K562 (cell line): ENCODE measurements at regions not wholly inside any gene's neighbourhood (a gene's known extent, or its start where the extent isn't known, plus 50 kb on each side); places are given as distances from the start of the nearest gene placed in this dataset.
A peak's percentile ranks its signal among the peaks of the same experiment; 100 is the strongest.

Experiments used
- ATAC-seq: fragments of 200-7000 bp; cut with Tn5 transposase; 3 replicates; pipeline ENCODE4 v1.9.1; 2020; ENCODE audit warnings: moderate library complexity
- BruUV-seq: library from RNA; stranded (reverse); fragments of 400-500 nt; replicated peaks from 2 replicates; lab custom pipeline; 2021; lab: Mats Ljungman, UMichigan
- CTCF ChIA-PET: fragments of 300-600 bp; formaldehyde crosslinking; extraction: SDS; loops from one replicate; lab custom pipeline; 2021; ENCODE audit warnings: low intra/inter-chr PET ratio; lab: Yijun Ruan, JAX
- POLR2A ChIA-PET: fragments of 300-600, 350-650 bp; sonication (Branson Sonifier 250); formaldehyde crosslinking; extraction: SDS; loops from one replicate; lab custom pipeline; 2021; ENCODE audit warnings: antibody characterized with exemption, inconsistent platforms; lab: Yijun Ruan, JAX
- DNase-seq, 4 experiments: peaks; one replicate each; pipeline versions ENCODE4 v3.0.0 to v3.0.0-alpha.2; 2011 to 2018; ENCODE audit warnings: low spot score in 3 of 4, mixed read lengths in 3 of 4; ENCODE audit errors: extremely low read depth in 1 of 4
- FAIRE-seq: peaks from 2 replicates; lab custom pipeline; 2011; peaks lifted over from hg19 to GRCh38; lab: Jason Lieb, UNC
- H2AFZ ChIP-seq: 2 replicates; pipeline ENCODE4 v1.6.0; 2011; ENCODE audit warnings: low read depth, low read length, control low read depth, inconsistent platforms
- H3K27ac ChIP-seq: fragments of 200-600 bp; 3 replicates; pipeline ENCODE4 v1.8.0; 2011; ENCODE audit warnings: low read depth, mild to moderate bottlenecking, control low read depth, inconsistent platforms, low read length, moderate library complexity, mixed read lengths; ENCODE audit errors: extremely low read depth
- H3K27me3 ChIP-seq, 2 experiments: fragments of 300-600 bp in 1 of 2; 2 replicates in 1 of 2; 3 replicates in 1 of 2; pipeline versions ENCODE4 v1.6.0 to v1.8.0; 2011; ENCODE audit warnings: inconsistent platforms in 2 of 2, low read length in 2 of 2, mild to moderate bottlenecking in 1 of 2, mixed read lengths in 1 of 2, moderate library complexity in 1 of 2; ENCODE audit not compliant: control insufficient read depth in 2 of 2, insufficient read depth in 2 of 2
- H3K36me3 ChIP-seq: fragments of 300-600 bp; 3 replicates; pipeline ENCODE4 v1.8.0; 2011; ENCODE audit warnings: mild to moderate bottlenecking, low read length, inconsistent platforms; ENCODE audit not compliant: control insufficient read depth, insufficient read depth
- H3K4me1 ChIP-seq, 2 experiments: fragments of 200-600 bp in 1 of 2; replicated peaks in 1 of 2; 2 replicates in 1 of 2; 3 replicates in 1 of 2; pipeline versions ENCODE4 v1.5.1 to v1.8.0; 2011; ENCODE audit warnings: inconsistent platforms in 2 of 2, low read length in 2 of 2, mild to moderate bottlenecking in 1 of 2, mixed read lengths in 1 of 2, moderate library complexity in 1 of 2; ENCODE audit not compliant: control insufficient read depth in 2 of 2, insufficient read depth in 2 of 2
- H3K4me2 ChIP-seq: 2 replicates; pipeline ENCODE4 v1.6.1; 2011; ENCODE audit warnings: low read length, control low read depth, inconsistent platforms, mixed read lengths; ENCODE audit not compliant: insufficient read depth
- H3K4me3 ChIP-seq: fragments of 200-600 bp; sonication (generic), shearing (Covaris generic); 2 replicates; pipeline ENCODE4 v1.5.1; 2016; ENCODE audit warnings: control low read depth, inconsistent platforms
- H3K79me2 ChIP-seq: fragments of 200-600 bp; 3 replicates; pipeline ENCODE4 v1.8.0; 2011; ENCODE audit warnings: low read length, inconsistent platforms; ENCODE audit not compliant: control insufficient read depth, insufficient read depth
- H3K9ac ChIP-seq, 2 experiments: 2 replicates each; pipeline versions ENCODE4 v1.6.0 to v1.6.1; 2011; ENCODE audit warnings: low read depth in 2 of 2, low read length in 2 of 2, control low read depth in 1 of 2, inconsistent platforms in 1 of 2, mild to moderate bottlenecking in 1 of 2, mixed read lengths in 1 of 2; ENCODE audit not compliant: insufficient read depth in 1 of 2
- H3K9me1 ChIP-seq: one replicate; pipeline ENCODE4 v1.6.0; 2011; ENCODE audit warnings: inconsistent platforms, mild to moderate bottlenecking, low read length, moderate library complexity; ENCODE audit not compliant: control insufficient read depth, insufficient read depth
- H3K9me3 ChIP-seq: replicated peaks from 2 replicates; pipeline ENCODE4 v1.5.1; 2011; ENCODE audit warnings: low read depth, low read length, inconsistent platforms; ENCODE audit not compliant: control insufficient read depth, insufficient read depth
- H4K20me1 ChIP-seq: replicated peaks from 2 replicates; pipeline ENCODE4 v1.6.1; 2011; ENCODE audit warnings: low read length, inconsistent platforms, mixed read lengths; ENCODE audit not compliant: control insufficient read depth, insufficient read depth
- C11orf30 ChIP-seq: fragments of 450-650 bp; IDR thresholded peaks from 2 replicates; pipeline ENCODE4 v1.6.1; 2016; ENCODE audit warnings: low read depth, mild to moderate bottlenecking
- CBFB ChIP-seq: sonication (generic); formaldehyde crosslinking; IDR thresholded peaks from 2 replicates; pipeline ENCODE4 v1.4.0; 2020; ENCODE audit warnings: mild to moderate bottlenecking, missing genetic modification reagents
- CHD1 ChIP-seq: fragments of 200-600 bp; sonication (generic); IDR thresholded peaks from one replicate; pipeline ENCODE4 v1.6.1; 2012; ENCODE audit warnings: mild to moderate bottlenecking, moderate library complexity, low read length, inconsistent platforms
- CUX1 ChIP-seq: fragments of 200-800 bp; sonication (Bioruptor generic); IDR thresholded peaks from 2 replicates; pipeline ENCODE4 v1.6.1; 2016; ENCODE audit warnings: missing genetic modification characterization, missing compliant biosample characterization
- HMGXB4 ChIP-seq: sonication (generic); formaldehyde crosslinking; IDR thresholded peaks from 2 replicates; pipeline ENCODE4 v1.8.1; 2023; ENCODE audit warnings: mild to moderate bottlenecking, missing genetic modification reagents
- MAFG ChIP-seq: fragments of 450-650 bp; conservative IDR thresholded peaks from 2 replicates; pipeline ENCODE4 v1.6.1; 2016; ENCODE audit warnings: missing genetic modification characterization, missing compliant biosample characterization
- NBN ChIP-seq: fragments of 450-650 bp; IDR thresholded peaks from 2 replicates; pipeline ENCODE4 v1.6.1; 2016; ENCODE audit warnings: low read depth, mild to moderate bottlenecking
- NCOA4 ChIP-seq: fragments of 450-650 bp; IDR thresholded peaks from 2 replicates; pipeline ENCODE4 v1.6.1; 2018; ENCODE audit warnings: mild to moderate bottlenecking; ENCODE audit not compliant: partially characterized antibody
- SMC3 ChIP-seq: conservative IDR thresholded peaks from 2 replicates; pipeline ENCODE4 v1.6.1; 2011; ENCODE audit warnings: low read depth, low read length, improper control_type of control experiment; ENCODE audit not compliant: insufficient read depth
- ZBTB11 ChIP-seq, 3 experiments: fragments of 200-800 bp in 1 of 3; fragments of 250-450 bp in 1 of 3; fragments of 450-650 bp in 1 of 3; sonication (Bioruptor Pico) in 1 of 3; sonication (Bioruptor generic) in 1 of 3; formaldehyde crosslinking in 1 of 3; IDR thresholded peaks; 2 replicates each; pipeline versions ENCODE4 v1.6.1 to v1.8.0; 2016 to 2022; ENCODE audit warnings: mild to moderate bottlenecking in 2 of 3, missing genetic modification characterization in 2 of 3, missing compliant biosample characterization in 1 of 3, moderate library complexity in 1 of 3
- ZNF316 ChIP-seq: fragments of 450-650 bp; IDR thresholded peaks from 2 replicates; pipeline ENCODE4 v1.6.1; 2016
- WGBS: fragments of 100-300 bp; shearing (Covaris generic); methylation state at CpG from one replicate; pipeline ENCODE4 v1.1.6; 2016; ENCODE audit warnings: low coverage, mixed read lengths; ENCODE audit not compliant: insufficient coverage; ENCODE audit errors: missing lambda C conversion rate; 5-methylcytosine and 5-hydroxymethylcytosine counted together
- in situ Hi-C: fragments of 300-500 bp; cut with MboI; formaldehyde crosslinking; loops from 4 replicates; pipeline ENCODE4 v1.15.0; 2018; ENCODE audit warnings: inconsistent platforms, mixed read lengths
- intact Hi-C: fragments of 100-400 bp; cut with micrococcal nuclease; formaldehyde crosslinking; loops from 2 replicates; pipeline ENCODE4 v1.14.2; 2022

- TF ChIP-seq NCOA4: no peak
- no peak for TF ChIP-seq NBN
- no peak for TF ChIP-seq CUX1 (CRISPR knock-in tag)
Measured at GRCh38 chr7:25035274-25035673, 55.3 kb upstream of the OSBPL3 start (continued).

- DNase-seq: no peak
- FAIRE-seq: no peak
- ATAC-seq: no peak
- TF ChIP-seq SMC3 (no peak), C11orf30 (peak; percentile 40; the same call in 1 of the 2 replicates), ZBTB11 (CRISPR knock-in tag; IDR thresholded peaks at IDR 0.05) (no peak), ZNF316 (peak; percentile 70), MAFG (tag) (peak; percentile 34; the same call in 1 of the 2 replicates), CBFB (CRISPR knock-in tag) (no peak), HMGXB4 (CRISPR knock-in tag) (no peak), CHD1 (no peak)
Measured at GRCh38 chr7:25034136-25034535, 54.2 kb upstream of the OSBPL3 start.

More at GRCh38 chr7:25034136-25034535, 54.2 kb upstream of the OSBPL3 start:
- no peaks in the 10 kb centered on the region for H3K9me3 ChIP-seq
- 27% methylated on average over 2 of the region's 2 CpGs for WGBS
- no peak overlapping the region for H3K4me2 ChIP-seq
- BruUV-seq: no TSS peak
- in situ Hi-C loops: no loop called here
- H3K4me3 ChIP-seq: no peak overlapping the region
- H3K79me2 ChIP-seq: no peaks in the 10 kb centered on the region
- H3K27ac ChIP-seq: no peak overlapping the region
- no peak overlapping the region for H3K9ac ChIP-seq
- ChIA-PET CTCF (no interaction called here), POLR2A (interaction anchor here (0.7 to 1.7 kb wide), 3 partner anchors 11 to 460 kb away, joined by 3 to 4 read pairs (median 3); no protein-coding TSS in a partner anchor)
- H3K27me3 ChIP-seq: peaks cover 0 to 12% of the 10 kb centered on the region in 2 experiments; a peak in 3 of 5 replicates
- H3K36me3 ChIP-seq: no peaks in the 10 kb centered on the region
- intact Hi-C loops: no loop called here
- H4K20me1 ChIP-seq: no peaks in the 10 kb centered on the region
- H2AFZ ChIP-seq: no peak overlapping the region
- peaks cover 2 to 7% of the 10 kb centered on the region in 2 experiments; a peak in 3 of 5 replicates for H3K4me1 ChIP-seq
- no peaks in the 10 kb centered on the region for H3K9me1 ChIP-seq
